OCI-LY3 (cell line): ENCODE measurements at regions not wholly inside any gene's neighbourhood (a gene's known extent, or its start where the extent isn't known, plus 50 kb on each side); places are given as distances from the start of the nearest gene placed in this dataset.

ENCODE experiments used
- EZH2phosphoT487 ChIP-seq: fragments of 200-600 bp; shearing (Covaris generic); IDR thresholded peaks from 2 replicates; pipeline ENCODE4 v1.6.1; 2018; ENCODE audit warnings: antibody characterized with exemption, mixed run types, low read depth
- TF ChIP-seq, protein P1 (sequence below): fragments of 200-600, 300-600 bp; sonication (generic); IDR thresholded peaks from 2 replicates; pipeline ENCODE4 v1.5.1; 2014; ENCODE audit warnings: antibody characterized with exemption, low read length, low read depth

GRCh38 chr2:234143896-234144295 lies 93.4 kb downstream of the SPP2 start:
- TF ChIP-seq, protein P1, sequence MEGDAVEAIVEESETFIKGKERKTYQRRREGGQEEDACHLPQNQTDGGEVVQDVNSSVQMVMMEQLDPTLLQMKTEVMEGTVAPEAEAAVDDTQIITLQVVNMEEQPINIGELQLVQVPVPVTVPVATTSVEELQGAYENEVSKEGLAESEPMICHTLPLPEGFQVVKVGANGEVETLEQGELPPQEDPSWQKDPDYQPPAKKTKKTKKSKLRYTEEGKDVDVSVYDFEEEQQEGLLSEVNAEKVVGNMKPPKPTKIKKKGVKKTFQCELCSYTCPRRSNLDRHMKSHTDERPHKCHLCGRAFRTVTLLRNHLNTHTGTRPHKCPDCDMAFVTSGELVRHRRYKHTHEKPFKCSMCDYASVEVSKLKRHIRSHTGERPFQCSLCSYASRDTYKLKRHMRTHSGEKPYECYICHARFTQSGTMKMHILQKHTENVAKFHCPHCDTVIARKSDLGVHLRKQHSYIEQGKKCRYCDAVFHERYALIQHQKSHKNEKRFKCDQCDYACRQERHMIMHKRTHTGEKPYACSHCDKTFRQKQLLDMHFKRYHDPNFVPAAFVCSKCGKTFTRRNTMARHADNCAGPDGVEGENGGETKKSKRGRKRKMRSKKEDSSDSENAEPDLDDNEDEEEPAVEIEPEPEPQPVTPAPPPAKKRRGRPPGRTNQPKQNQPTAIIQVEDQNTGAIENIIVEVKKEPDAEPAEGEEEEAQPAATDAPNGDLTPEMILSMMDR, result no peak
- no peak for TF ChIP-seq EZH2phosphoT487
